ENCODE measurements at regions not wholly inside any gene's neighbourhood (a gene's known extent, or its start where the extent isn't known, plus 50 kb on each side); places are given as distances from the start of the nearest gene placed in this dataset.

GRCh38 chr18:22856870-22857269 is 76.3 kb upstream of the RBBP8 start:
- no peak for DNase-seq (ENCODE audit: low read depth, low spot score)
- Histone ChIP-seq H3K9me3 (ENCODE audit: control insufficient read depth in 1 of 2, insufficient read depth in 1 of 2, low read depth in 1 of 2, low read length in 2 of 2) (no peaks in the 10 kb centered on the region), H3K9ac (ENCODE audit: low read length) (no peak overlapping the region), H3K4me2 (ENCODE audit: low read length) (no peak overlapping the region), H3K36me3 (ENCODE audit: control insufficient read depth in 1 of 2, insufficient read depth in 2 of 2, low read length in 2 of 2) (no peaks in the 10 kb centered on the region), H3K27ac (ENCODE audit: low read depth, low read length) (no peak overlapping the region), H3K9me2 (ENCODE audit: insufficient read depth) (no peaks in the 10 kb centered on the region), H2AFZ (ENCODE audit: low read depth, low read length, poor library complexity, severe bottlenecking) (no peak overlapping the region), H4K20me1 (ENCODE audit: insufficient read depth) (no peaks in the 10 kb centered on the region), H3K4me1 (ENCODE audit: control insufficient read depth in 1 of 2, insufficient read depth in 2 of 2, low read length in 2 of 2) (no peaks in the 10 kb centered on the region), H3K79me2 (ENCODE audit: insufficient read depth, low read length) (no peaks in the 10 kb centered on the region), H3K4me3 (replicated peaks in 1 of 2; ENCODE audit: low read depth in 1 of 2, low read length in 2 of 2) (no peak overlapping the region), H3K27me3 (ENCODE audit: insufficient read depth, low read length) (no peaks in the 10 kb centered on the region)
- ChIA-PET CTCF (interaction anchor here (0.6 kb wide), 1 partner anchor 694 kb away, joined by 3 read pairs; no protein-coding TSS in a partner anchor), POLR2A (no interaction called here), RAD21 (ENCODE audit: low non-redundant PET in 1 of 2, low total read pairs in 2 of 2, uncharacterized antibody in 2 of 2, unreplicated experiment in 2 of 2) (no interaction called here)
- TF ChIP-seq ZNF274 (IDR thresholded peaks at IDR 0.05; ENCODE audit: low read depth, low read length) = no peak
- no peak for TF ChIP-seq ELF1 (IDR thresholded peaks at IDR 0.05; ENCODE audit: borderline replicate concordance, low read depth)
- no peak for TF ChIP-seq POLR2AphosphoS5 (IDR thresholded peaks at IDR 0.05; ENCODE audit: low read depth, low read length)
- no peak for TF ChIP-seq YY1 (IDR thresholded peaks at IDR 0.05; ENCODE audit: extremely low read depth, insufficient replicate concordance, low read depth, low read length)
- TF ChIP-seq SRF (IDR thresholded peaks at IDR 0.05; ENCODE audit: low read depth) = no peak
- no peak for TF ChIP-seq JUND (IDR thresholded peaks at IDR 0.05)
- no peak for TF ChIP-seq POLR2A (IDR thresholded peaks at IDR 0.05; ENCODE audit: borderline replicate concordance, extremely low read depth, insufficient read depth, insufficient read length)
- intact Hi-C loops (cut with micrococcal nuclease) = no loop called here
- no peak for ATAC-seq
- no TSS peak for BruUV-seq (replicated peaks)

DNA sequence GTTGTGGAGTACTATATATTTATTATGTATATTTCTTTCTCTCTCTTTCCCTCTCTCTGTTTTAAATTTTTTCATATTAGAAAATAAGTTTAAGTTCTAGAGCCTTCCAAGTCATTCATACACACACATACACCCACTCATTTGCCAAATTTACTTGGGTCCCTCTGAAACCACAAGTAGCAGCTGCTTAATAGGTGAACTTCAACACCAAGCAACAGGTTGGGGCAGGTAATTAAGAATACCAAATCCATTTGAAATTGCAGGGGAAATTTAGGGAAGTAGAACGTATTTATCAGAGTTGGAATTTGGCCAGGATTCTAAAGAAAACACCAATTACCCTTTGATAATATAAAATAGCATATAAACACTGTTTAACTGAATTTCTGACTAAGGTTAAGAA is 75.0 kb upstream of the RBBP8 start:
- TF ChIP-seq CBX3 (IDR thresholded peaks at IDR 0.05; ENCODE audit: low read depth) = no peak
- no peak for TF ChIP-seq ZFX (IDR thresholded peaks at IDR 0.05)
- TF ChIP-seq POLR2AphosphoS5 (IDR thresholded peaks at IDR 0.05; ENCODE audit: low read depth, low read length) = no peak
- TF ChIP-seq ATF3 (IDR thresholded peaks at IDR 0.05) = no peak
- no peak for TF ChIP-seq RAD21 (IDR thresholded peaks at IDR 0.05; ENCODE audit: low read depth)
- TF ChIP-seq SRF (IDR thresholded peaks at IDR 0.05; ENCODE audit: low read depth) = no peak
- TF ChIP-seq, protein P1, sequence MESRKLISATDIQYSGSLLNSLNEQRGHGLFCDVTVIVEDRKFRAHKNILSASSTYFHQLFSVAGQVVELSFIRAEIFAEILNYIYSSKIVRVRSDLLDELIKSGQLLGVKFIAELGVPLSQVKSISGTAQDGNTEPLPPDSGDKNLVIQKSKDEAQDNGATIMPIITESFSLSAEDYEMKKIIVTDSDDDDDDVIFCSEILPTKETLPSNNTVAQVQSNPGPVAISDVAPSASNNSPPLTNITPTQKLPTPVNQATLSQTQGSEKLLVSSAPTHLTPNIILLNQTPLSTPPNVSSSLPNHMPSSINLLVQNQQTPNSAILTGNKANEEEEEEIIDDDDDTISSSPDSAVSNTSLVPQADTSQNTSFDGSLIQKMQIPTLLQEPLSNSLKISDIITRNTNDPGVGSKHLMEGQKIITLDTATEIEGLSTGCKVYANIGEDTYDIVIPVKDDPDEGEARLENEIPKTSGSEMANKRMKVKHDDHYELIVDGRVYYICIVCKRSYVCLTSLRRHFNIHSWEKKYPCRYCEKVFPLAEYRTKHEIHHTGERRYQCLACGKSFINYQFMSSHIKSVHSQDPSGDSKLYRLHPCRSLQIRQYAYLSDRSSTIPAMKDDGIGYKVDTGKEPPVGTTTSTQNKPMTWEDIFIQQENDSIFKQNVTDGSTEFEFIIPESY (IDR thresholded peaks at IDR 0.05; ENCODE audit: extremely low read depth, insufficient replicate concordance, low read length) = no peak
- TF ChIP-seq CEBPB (IDR thresholded peaks at IDR 0.05; ENCODE audit: low read depth) = no peak
- no peak for TF ChIP-seq ELF1 (IDR thresholded peaks at IDR 0.05; ENCODE audit: borderline replicate concordance, low read depth)
- no peak for TF ChIP-seq EZH2 (IDR thresholded peaks at IDR 0.05)
- TF ChIP-seq POLR2A (IDR thresholded peaks at IDR 0.05; ENCODE audit: borderline replicate concordance, extremely low read depth, insufficient read depth, insufficient read length) = no peak
- TF ChIP-seq JUND (IDR thresholded peaks at IDR 0.05) = no peak
- TF ChIP-seq, protein P2, sequence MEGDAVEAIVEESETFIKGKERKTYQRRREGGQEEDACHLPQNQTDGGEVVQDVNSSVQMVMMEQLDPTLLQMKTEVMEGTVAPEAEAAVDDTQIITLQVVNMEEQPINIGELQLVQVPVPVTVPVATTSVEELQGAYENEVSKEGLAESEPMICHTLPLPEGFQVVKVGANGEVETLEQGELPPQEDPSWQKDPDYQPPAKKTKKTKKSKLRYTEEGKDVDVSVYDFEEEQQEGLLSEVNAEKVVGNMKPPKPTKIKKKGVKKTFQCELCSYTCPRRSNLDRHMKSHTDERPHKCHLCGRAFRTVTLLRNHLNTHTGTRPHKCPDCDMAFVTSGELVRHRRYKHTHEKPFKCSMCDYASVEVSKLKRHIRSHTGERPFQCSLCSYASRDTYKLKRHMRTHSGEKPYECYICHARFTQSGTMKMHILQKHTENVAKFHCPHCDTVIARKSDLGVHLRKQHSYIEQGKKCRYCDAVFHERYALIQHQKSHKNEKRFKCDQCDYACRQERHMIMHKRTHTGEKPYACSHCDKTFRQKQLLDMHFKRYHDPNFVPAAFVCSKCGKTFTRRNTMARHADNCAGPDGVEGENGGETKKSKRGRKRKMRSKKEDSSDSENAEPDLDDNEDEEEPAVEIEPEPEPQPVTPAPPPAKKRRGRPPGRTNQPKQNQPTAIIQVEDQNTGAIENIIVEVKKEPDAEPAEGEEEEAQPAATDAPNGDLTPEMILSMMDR (IDR thresholded peaks at IDR 0.05 in 2 of 3, conservative IDR thresholded peaks at IDR 0.05 in 1 of 3; ENCODE audit: borderline replicate concordance in 1 of 3, insufficient read depth in 1 of 3, low read depth in 2 of 3, low read length in 2 of 3) = no peak
- TF ChIP-seq YY1 (IDR thresholded peaks at IDR 0.05; ENCODE audit: extremely low read depth, insufficient replicate concordance, low read depth, low read length) = no peak
- no peaks in the 10 kb centered on the region for H3K9me2 ChIP-seq (ENCODE audit: insufficient read depth)
- POLR2A ChIA-PET = no interaction called here
- no peaks in the 10 kb centered on the region for H4K20me1 ChIP-seq (ENCODE audit: insufficient read depth)
- no peaks in the 10 kb centered on the region for H3K4me1 ChIP-seq (ENCODE audit: control insufficient read depth in 1 of 2, insufficient read depth in 2 of 2, low read length in 2 of 2)
- no peak overlapping the region for H3K9ac ChIP-seq (ENCODE audit: low read length)
- no peaks in the 10 kb centered on the region for H3K79me2 ChIP-seq (ENCODE audit: insufficient read depth, low read length)
- no peak for ATAC-seq
- CTCF ChIA-PET = no interaction called here
- H3K4me2 ChIP-seq (ENCODE audit: low read length) = no peak overlapping the region
- BruUV-seq (replicated peaks) = no TSS peak
- intact Hi-C loops (cut with micrococcal nuclease) = no loop called here
- H3K4me3 ChIP-seq (replicated peaks in 1 of 2; ENCODE audit: low read depth in 1 of 2, low read length in 2 of 2) = no peak overlapping the region
- RAD21 ChIA-PET (ENCODE audit: low non-redundant PET in 1 of 2, low total read pairs in 2 of 2, uncharacterized antibody in 2 of 2, unreplicated experiment in 2 of 2) = no interaction called here
- H2AFZ ChIP-seq (ENCODE audit: low read depth, low read length, poor library complexity, severe bottlenecking) = no peak overlapping the region
- H3K27me3 ChIP-seq (ENCODE audit: insufficient read depth, low read length) = no peaks in the 10 kb centered on the region
- no peak overlapping the region for H3K27ac ChIP-seq (ENCODE audit: low read depth, low read length)
- no peaks in the 10 kb centered on the region for H3K9me3 ChIP-seq (ENCODE audit: control insufficient read depth in 1 of 2, insufficient read depth in 1 of 2, low read depth in 1 of 2, low read length in 2 of 2)
- DNase-seq (ENCODE audit: low read depth, low spot score) = no peak
- no peaks in the 10 kb centered on the region for H3K36me3 ChIP-seq (ENCODE audit: control insufficient read depth in 1 of 2, insufficient read depth in 2 of 2, low read length in 2 of 2)

Measured in HCT116 (cell line).